Cardiac fibroblast (primary cell): ENCODE measurements at regions not wholly inside any gene's neighbourhood (a gene's known extent, or its start where the extent isn't known, plus 50 kb on each side); places are given as distances from the start of the nearest gene placed in this dataset.

ENCODE experiments used
- DNase-seq, 2 donors: peaks; one replicate each; pipeline versions ENCODE4 v3.0.0 to v3.0.0-alpha.2; 2010; ENCODE audit warnings: low read depth in 2 of 2
- H3K4me3 ChIP-seq, 2 donors: replicated peaks in 1 of 2; 1 replicate in 1 of 2; 2 replicates in 1 of 2; pipeline ENCODE4 v1.5.1; 2011; ENCODE audit warnings: low read depth in 2 of 2, low read length in 2 of 2, mild to moderate bottlenecking in 2 of 2, moderate library complexity in 1 of 2
- CTCF ChIP-seq: IDR thresholded peaks from one replicate; pipeline ENCODE4 v1.5.1; 2011; ENCODE audit warnings: low read depth, mild to moderate bottlenecking, low read length, inconsistent platforms

- H3K4me3 ChIP-seq: no peak overlapping the region
- no peak for TF ChIP-seq CTCF
Observed at GRCh38 chr1:54480525-54480848, 67.5 kb upstream of the ACOT11 start.

DNA sequence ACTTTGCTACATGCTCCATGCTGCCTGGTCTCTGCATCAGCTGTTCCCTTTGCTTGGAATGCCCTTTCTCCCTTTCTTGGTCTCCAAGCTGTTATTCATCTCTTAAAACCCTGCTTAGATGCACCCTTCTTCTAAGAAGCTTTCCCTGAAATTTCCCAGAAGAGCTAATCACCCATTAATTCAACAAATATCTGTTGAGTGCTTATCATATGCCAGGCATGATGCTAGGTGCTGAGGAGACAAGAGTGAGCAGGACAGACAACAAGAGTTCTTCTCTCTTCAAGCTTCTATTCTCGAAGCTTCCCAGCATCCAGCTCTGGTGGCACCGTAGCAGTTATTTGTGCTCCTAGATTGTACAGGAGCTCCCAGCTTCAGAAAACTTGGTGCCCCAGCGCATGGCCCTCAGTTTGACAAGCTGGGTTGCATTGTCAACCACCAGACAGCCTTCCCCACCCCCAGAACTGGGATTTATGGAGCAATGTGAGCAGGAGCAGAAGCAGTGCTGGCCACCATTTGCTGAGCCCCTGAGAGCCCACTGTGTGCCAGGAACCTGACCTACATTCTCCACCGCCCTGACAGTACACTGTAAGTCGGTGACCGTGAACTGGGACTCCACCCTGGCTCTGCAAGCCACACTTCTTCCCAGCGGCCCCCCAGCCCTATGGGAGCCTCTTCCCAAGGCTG is 68.0 kb upstream of the ACOT11 start:
- no peak for TF ChIP-seq CTCF
- no peak overlapping the region for H3K4me3 ChIP-seq

More at GRCh38 chr1:54480525-54480848, 67.5 kb upstream of the ACOT11 start:
- no peak for DNase-seq

GRCh38 chr1:54479251-54479650 is 68.8 kb upstream of the ACOT11 start:
- no peak for DNase-seq
- TF ChIP-seq CTCF: no peak
- H3K4me3 ChIP-seq: no peak overlapping the region

More for the DNA sequence above, 68.0 kb upstream of the ACOT11 start:
- DNase-seq: no peak

DNA sequence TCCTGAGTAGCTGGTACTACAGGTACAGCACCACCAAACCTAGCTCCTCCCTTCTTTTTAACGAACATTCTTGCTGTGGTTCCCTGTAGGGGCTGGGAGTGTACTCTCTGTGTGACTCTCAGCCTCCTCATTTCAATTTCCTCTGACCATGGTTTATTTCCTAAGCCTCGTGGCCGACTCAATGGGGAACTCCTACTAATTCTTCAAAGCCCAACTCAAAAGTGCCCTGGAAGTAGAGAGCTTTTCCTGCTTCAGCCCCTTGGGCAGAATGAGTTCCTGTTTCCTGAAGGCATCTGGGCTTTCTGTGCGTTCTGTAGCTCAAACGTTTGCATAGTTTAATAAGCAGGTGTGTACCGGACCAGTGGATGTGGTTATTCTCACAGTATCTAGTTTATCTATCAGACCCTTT is 70.9 kb upstream of the ACOT11 start:
- DNase-seq: no peak
- H3K4me3 ChIP-seq: no peak overlapping the region
- TF ChIP-seq CTCF: no peak

DNA sequence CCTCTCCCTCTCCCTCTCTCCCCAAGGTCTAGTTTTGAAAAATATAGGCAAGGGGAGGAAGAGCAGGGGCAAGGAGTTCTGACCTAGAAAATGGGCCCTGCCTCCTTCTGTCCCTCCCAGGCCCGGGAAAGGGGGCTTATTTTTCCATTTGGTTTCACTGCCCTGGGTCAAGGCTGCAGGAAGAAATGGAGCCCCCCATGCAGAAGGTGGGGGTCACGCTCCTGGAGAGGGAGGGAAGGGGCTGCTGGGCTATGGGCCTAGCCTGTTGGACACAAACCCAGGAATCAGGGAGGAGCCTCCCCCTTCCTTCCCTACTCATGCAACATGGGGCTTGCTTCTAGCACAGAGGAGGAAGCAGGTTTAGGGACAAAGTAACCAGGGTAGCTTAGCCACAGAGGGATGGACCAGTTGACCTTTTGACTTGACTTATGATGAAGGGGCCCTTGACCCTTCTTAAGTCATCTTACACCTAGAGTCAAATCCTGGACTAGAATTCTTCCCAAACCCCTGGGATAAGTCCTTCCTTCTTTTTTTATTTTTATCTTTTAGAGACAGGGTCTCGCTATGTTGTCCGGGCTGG is 70.4 kb upstream of the SSBP3 start:
- no peak for TF ChIP-seq CTCF
- DNase-seq: no peak
- no peak overlapping the region for H3K4me3 ChIP-seq

DNA sequence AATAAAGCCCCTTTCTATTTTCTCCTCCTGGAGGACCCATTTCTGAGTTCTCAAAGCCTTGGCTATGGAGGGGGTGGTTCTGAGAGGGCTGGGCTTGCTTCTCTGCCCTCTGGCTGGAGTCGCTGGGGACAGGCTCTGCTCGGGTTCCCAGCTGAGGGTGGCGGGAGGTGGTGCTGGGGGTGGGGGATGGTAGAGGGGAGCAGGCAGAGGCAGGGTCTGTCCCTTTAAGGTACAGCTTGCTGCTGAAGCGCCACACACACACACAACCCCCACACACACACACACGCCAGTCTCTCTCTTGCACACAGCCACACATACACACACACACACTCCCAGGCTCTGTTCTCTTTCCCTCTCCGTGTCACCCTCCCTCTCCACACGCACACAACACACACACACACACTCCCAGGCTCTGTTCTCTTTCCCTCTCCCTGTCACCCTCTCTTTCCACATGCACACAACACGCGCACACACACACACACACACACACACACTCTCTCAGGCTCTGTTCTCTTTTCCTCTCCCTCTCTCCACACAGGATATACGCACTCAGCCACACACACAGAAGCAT is 69.8 kb upstream of the SSBP3 start:
- DNase-seq: peak in 1 of 2 donors; percentile 44
- no peak for TF ChIP-seq CTCF
- H3K4me3 ChIP-seq: no peak overlapping the region
